CD14-positive monocyte (primary cell): ENCODE measurements at regions not wholly inside any gene's neighbourhood (a gene's known extent, or its start where the extent isn't known, plus 50 kb on each side); places are given as distances from the start of the nearest gene placed in this dataset.

Source experiments
- DNase-seq, 3 donors: peaks; one replicate each; pipeline ENCODE4 v3.0.0-alpha.2; 2011 to 2022
- H2AFZ ChIP-seq: 2 replicates; pipeline ENCODE4 v1.6.0; 2012; ENCODE audit warnings: mild to moderate bottlenecking, low read depth, low read length, inconsistent platforms; ENCODE audit not compliant: insufficient read depth, poor library complexity, severe bottlenecking
- H3K27ac ChIP-seq, 2 donors: 1 replicate in 1 of 2; 2 replicates in 1 of 2; pipeline ENCODE4 v1.5.1; 2012 to 2013; ENCODE audit warnings: low read length in 2 of 2, control low read depth in 1 of 2, inconsistent platforms in 1 of 2, low read depth in 1 of 2, mild to moderate bottlenecking in 1 of 2
- H3K27me3 ChIP-seq, 2 donors: one replicate each; pipeline versions ENCODE4 v1.6.0 to v1.6.1; 2011 to 2013; ENCODE audit warnings: low read length in 2 of 2; ENCODE audit not compliant: control insufficient read depth in 2 of 2, insufficient read depth in 2 of 2
- H3K36me3 ChIP-seq, 2 donors: replicated peaks in 1 of 2; 1 replicate in 1 of 2; 2 replicates in 1 of 2; pipeline versions ENCODE4 v1.5.1 to v1.6.1; 2012 to 2013; ENCODE audit warnings: low read length in 2 of 2, control low read depth in 1 of 2, inconsistent platforms in 1 of 2, mild to moderate bottlenecking in 1 of 2; ENCODE audit not compliant: insufficient read depth in 2 of 2, control insufficient read depth in 1 of 2
- H3K4me1 ChIP-seq, 2 donors: 1 replicate in 1 of 2; 2 replicates in 1 of 2; pipeline versions ENCODE4 v1.5.1 to v1.6.1; 2012 to 2013; ENCODE audit warnings: low read length in 2 of 2, control low read depth in 1 of 2, inconsistent platforms in 1 of 2, mild to moderate bottlenecking in 1 of 2, moderate library complexity in 1 of 2; ENCODE audit not compliant: insufficient read depth in 2 of 2, control insufficient read depth in 1 of 2
- H3K4me2 ChIP-seq: replicated peaks from 2 replicates; pipeline ENCODE3; 2012; ENCODE audit warnings: low read length, moderate library complexity, mild to moderate bottlenecking; ENCODE audit not compliant: poor library complexity, severe bottlenecking; ENCODE audit errors: extremely low read depth
- H3K4me3 ChIP-seq, 3 experiments: fragments of 200-600 bp in 1 of 3; sonication (generic) in 1 of 3; replicated peaks in 1 of 3; 1 replicate in 2 of 3; 2 replicates in 1 of 3; pipeline ENCODE4 v1.5.1; 2011 to 2013; ENCODE audit warnings: low read length in 3 of 3, mild to moderate bottlenecking in 3 of 3, control low read depth in 2 of 3, low read depth in 2 of 3, inconsistent platforms in 1 of 3, moderate library complexity in 1 of 3
- H3K79me2 ChIP-seq: 2 replicates; pipeline ENCODE4 v1.6.0; 2012; ENCODE audit warnings: mild to moderate bottlenecking, control low read depth, inconsistent platforms, low read length, moderate library complexity; ENCODE audit not compliant: insufficient read depth
- H3K9ac ChIP-seq: 2 replicates; pipeline ENCODE4 v1.6.0; 2017; ENCODE audit warnings: low read length, mild to moderate bottlenecking; ENCODE audit not compliant: insufficient read depth, poor library complexity, severe bottlenecking
- H3K9me3 ChIP-seq, 2 donors: replicated peaks in 1 of 2; 1 replicate in 1 of 2; 2 replicates in 1 of 2; pipeline versions ENCODE4 v1.5.1 to v1.6.1; 2012 to 2013; ENCODE audit warnings: low read length in 2 of 2, control low read depth in 1 of 2; ENCODE audit not compliant: control insufficient read depth in 1 of 2, insufficient read depth in 1 of 2
- H4K20me1 ChIP-seq: 2 replicates; pipeline ENCODE4 v1.6.0; 2012; ENCODE audit warnings: mild to moderate bottlenecking, low read length, control low read depth, moderate library complexity; ENCODE audit not compliant: insufficient read depth
- H3K27ac Mint-ChIP-seq, 7 donors: one replicate each; pipeline ENCODE4 v1.8.0; 2020; ENCODE audit warnings: mild to moderate bottlenecking in 7 of 7, mixed read lengths in 7 of 7, moderate library complexity in 6 of 7, inconsistent platforms in 2 of 7
- H3K27me3 Mint-ChIP-seq, 3 donors: one replicate each; pipeline ENCODE4 v1.8.0; 2021 to 2022; ENCODE audit warnings: low read depth in 3 of 3, mild to moderate bottlenecking in 3 of 3, mixed read lengths in 3 of 3, moderate library complexity in 3 of 3, inconsistent platforms in 1 of 3
- H3K36me3 Mint-ChIP-seq, 2 donors: one replicate each; pipeline ENCODE4 v1.8.0; 2020; ENCODE audit warnings: mixed read lengths in 2 of 2, inconsistent platforms in 1 of 2, mild to moderate bottlenecking in 1 of 2
- H3K4me1 Mint-ChIP-seq: one replicate; pipeline ENCODE4 v1.8.0; 2020; ENCODE audit warnings: mild to moderate bottlenecking, mixed read lengths
- H3K4me3 Mint-ChIP-seq, 2 donors: one replicate each; pipeline ENCODE4 v1.8.0; 2020; ENCODE audit warnings: mild to moderate bottlenecking in 2 of 2, mixed read lengths in 2 of 2, moderate library complexity in 1 of 2
- H3K9me3 Mint-ChIP-seq, 7 donors: one replicate each; pipeline ENCODE4 v1.8.0; 2020 to 2022; ENCODE audit warnings: mixed read lengths in 7 of 7, mild to moderate bottlenecking in 6 of 7, moderate library complexity in 6 of 7, inconsistent platforms in 2 of 7
- WGBS: methylation state at CpG from one replicate; pipeline ENCODE4 v1.1.5; 2013; ENCODE audit warnings: missing lambda C conversion rate; ENCODE audit not compliant: insufficient coverage; 5-methylcytosine and 5-hydroxymethylcytosine counted together
- intact Hi-C, 2 donors: fragments of 100-400 bp; cut with micrococcal nuclease; formaldehyde crosslinking; loops; one replicate each; pipeline versions ENCODE4 v1.15.0 to v1.15.1; 2023
- TF ChIP-seq, protein P1 (sequence below): fragments of 200-600 bp; IDR thresholded peaks from one replicate; pipeline ENCODE4 v1.8.0; 2022; ENCODE audit warnings: antibody characterized with exemption, mild to moderate bottlenecking

DNA sequence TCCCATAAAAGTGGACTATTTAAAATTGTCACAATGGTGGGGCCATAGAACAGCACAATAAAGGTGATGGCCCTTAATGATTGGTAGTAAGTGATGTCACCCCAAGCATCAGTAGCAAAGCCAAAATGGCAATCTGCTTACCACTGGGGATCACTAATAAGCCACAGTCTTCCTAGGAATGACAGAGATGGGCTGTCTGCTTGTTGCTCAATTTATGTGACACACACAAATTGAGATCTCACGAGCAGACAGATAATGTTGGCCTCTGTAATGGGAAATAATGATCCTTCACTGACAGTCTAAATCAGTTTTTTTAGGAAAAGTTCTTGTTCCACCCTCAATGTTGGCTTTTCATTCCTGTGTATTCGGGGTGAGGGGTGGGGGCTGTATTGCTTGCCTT, 515.1 kb downstream of the BRD1 start:
- H3K36me3 ChIP-seq: no peaks in the 10 kb centered on the region
- TF ChIP-seq, protein P1, sequence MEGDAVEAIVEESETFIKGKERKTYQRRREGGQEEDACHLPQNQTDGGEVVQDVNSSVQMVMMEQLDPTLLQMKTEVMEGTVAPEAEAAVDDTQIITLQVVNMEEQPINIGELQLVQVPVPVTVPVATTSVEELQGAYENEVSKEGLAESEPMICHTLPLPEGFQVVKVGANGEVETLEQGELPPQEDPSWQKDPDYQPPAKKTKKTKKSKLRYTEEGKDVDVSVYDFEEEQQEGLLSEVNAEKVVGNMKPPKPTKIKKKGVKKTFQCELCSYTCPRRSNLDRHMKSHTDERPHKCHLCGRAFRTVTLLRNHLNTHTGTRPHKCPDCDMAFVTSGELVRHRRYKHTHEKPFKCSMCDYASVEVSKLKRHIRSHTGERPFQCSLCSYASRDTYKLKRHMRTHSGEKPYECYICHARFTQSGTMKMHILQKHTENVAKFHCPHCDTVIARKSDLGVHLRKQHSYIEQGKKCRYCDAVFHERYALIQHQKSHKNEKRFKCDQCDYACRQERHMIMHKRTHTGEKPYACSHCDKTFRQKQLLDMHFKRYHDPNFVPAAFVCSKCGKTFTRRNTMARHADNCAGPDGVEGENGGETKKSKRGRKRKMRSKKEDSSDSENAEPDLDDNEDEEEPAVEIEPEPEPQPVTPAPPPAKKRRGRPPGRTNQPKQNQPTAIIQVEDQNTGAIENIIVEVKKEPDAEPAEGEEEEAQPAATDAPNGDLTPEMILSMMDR: no peak
- no peak for DNase-seq
- Mint-ChIP-seq H3K27ac (no peak overlapping the region), H3K4me3 (no peak overlapping the region), H3K36me3 (no peaks in the 10 kb centered on the region), H3K4me1 (no peaks in the 10 kb centered on the region), H3K9me3 (peaks cover 0 to 2% (median 0%) of the 10 kb centered on the region in 7 donors), H3K27me3 (peaks cover 7 to 29% (median 22%) of the 10 kb centered on the region in 3 donors)
- H2AFZ ChIP-seq: no peak overlapping the region
- H3K4me2 ChIP-seq: no peak overlapping the region
- intact Hi-C loops: no loop called here
- no peaks in the 10 kb centered on the region for H3K79me2 ChIP-seq
- no peak overlapping the region for H3K27ac ChIP-seq
- peaks cover 0 to 4% of the 10 kb centered on the region in 2 donors for H3K27me3 ChIP-seq
- WGBS: no CpG with 5 or more reads among the region's 2 CpGs
- H3K4me3 ChIP-seq: no peak overlapping the region
- H3K9me3 ChIP-seq: no peaks in the 10 kb centered on the region
- no peaks in the 10 kb centered on the region for H3K4me1 ChIP-seq
- H3K9ac ChIP-seq: no peak overlapping the region
- no peaks in the 10 kb centered on the region for H4K20me1 ChIP-seq

DNA sequence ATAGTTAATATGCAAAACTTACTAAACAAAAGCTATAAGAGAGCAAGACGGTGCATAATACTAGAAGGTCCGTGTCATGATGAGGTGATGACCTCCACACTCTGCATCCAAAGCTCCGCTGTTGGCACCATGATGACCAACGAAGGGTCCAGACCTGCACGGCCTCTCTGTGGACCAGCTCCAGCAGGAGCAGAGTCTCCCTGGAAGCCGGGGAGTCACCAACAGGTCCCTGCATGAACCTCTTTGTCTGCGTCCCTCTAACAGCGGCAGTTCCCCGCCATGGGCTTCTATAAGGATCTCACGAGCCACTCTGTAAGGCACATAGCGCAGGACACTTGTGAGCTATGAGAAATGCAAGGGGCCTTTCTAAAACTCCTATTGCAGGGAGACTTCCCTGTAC, 517.3 kb downstream of the BRD1 start:
- WGBS: 79% methylated on average over 10 of the region's 11 CpGs
- H3K79me2 ChIP-seq: no peaks in the 10 kb centered on the region
- no peak for DNase-seq
- no peaks in the 10 kb centered on the region for H3K4me1 Mint-ChIP-seq
- H4K20me1 ChIP-seq: no peaks in the 10 kb centered on the region
- intact Hi-C loops: no loop called here
- peaks cover 0 to 2% (median 0%) of the 10 kb centered on the region in 7 donors for H3K9me3 Mint-ChIP-seq
- H3K4me1 ChIP-seq: no peaks in the 10 kb centered on the region
- TF ChIP-seq, protein P1: no peak
- H3K9me3 ChIP-seq: no peaks in the 10 kb centered on the region
- H2AFZ ChIP-seq: no peak overlapping the region
- no peak overlapping the region for H3K9ac ChIP-seq
- peaks cover 8 to 28% (median 20%) of the 10 kb centered on the region in 3 donors for H3K27me3 Mint-ChIP-seq
- no peak overlapping the region for H3K27ac ChIP-seq
- H3K36me3 ChIP-seq: no peaks in the 10 kb centered on the region
- no peak overlapping the region for H3K4me3 ChIP-seq
- no peak overlapping the region for H3K4me2 ChIP-seq
- H3K27me3 ChIP-seq: peaks cover 0 to 4% of the 10 kb centered on the region in 2 donors
- H3K27ac Mint-ChIP-seq: no peak overlapping the region
- no peak overlapping the region for H3K4me3 Mint-ChIP-seq
- H3K36me3 Mint-ChIP-seq: no peaks in the 10 kb centered on the region
